ENCODE measurements at regions not wholly inside any gene's neighbourhood (a gene's known extent, or its start where the extent isn't known, plus 50 kb on each side); places are given as distances from the start of the nearest gene placed in this dataset.

GRCh38 chr13:34696741-34697140 is 245.3 kb upstream of the NBEA start:
- H3K36me3 ChIP-seq (ENCODE audit: control insufficient read depth in 2 of 2, insufficient read depth in 1 of 2, low read length in 2 of 2), result no peaks in the 10 kb centered on the region
- no peak overlapping the region for H3K4me3 ChIP-seq (ENCODE audit: low read depth, low read length)
- H3K9me3 ChIP-seq (ENCODE audit: control insufficient read depth, insufficient read depth, low read depth, low read length), result no peaks in the 10 kb centered on the region
- no peak overlapping the region for H3K27ac ChIP-seq (ENCODE audit: extremely low read depth, low read depth, low read length)
- TF ChIP-seq ZNF16 (tag by site-specific recombination; IDR thresholded peaks at IDR 0.05; ENCODE audit: low read depth), result no peak
- no peak for TF ChIP-seq ZNF629 (tag by site-specific recombination; IDR thresholded peaks at IDR 0.05)
- TF ChIP-seq, protein P1, sequence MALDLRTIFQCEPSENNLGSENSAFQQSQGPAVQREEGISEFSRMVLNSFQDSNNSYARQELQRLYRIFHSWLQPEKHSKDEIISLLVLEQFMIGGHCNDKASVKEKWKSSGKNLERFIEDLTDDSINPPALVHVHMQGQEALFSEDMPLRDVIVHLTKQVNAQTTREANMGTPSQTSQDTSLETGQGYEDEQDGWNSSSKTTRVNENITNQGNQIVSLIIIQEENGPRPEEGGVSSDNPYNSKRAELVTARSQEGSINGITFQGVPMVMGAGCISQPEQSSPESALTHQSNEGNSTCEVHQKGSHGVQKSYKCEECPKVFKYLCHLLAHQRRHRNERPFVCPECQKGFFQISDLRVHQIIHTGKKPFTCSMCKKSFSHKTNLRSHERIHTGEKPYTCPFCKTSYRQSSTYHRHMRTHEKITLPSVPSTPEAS (tag by site-specific recombination; IDR thresholded peaks at IDR 0.05), result no peak
- no peak for TF ChIP-seq ZFP3 (tag by site-specific recombination; IDR thresholded peaks at IDR 0.05; ENCODE audit: low read depth)
- no peak for TF ChIP-seq MYNN (tag by site-specific recombination; IDR thresholded peaks at IDR 0.05; ENCODE audit: borderline replicate concordance)
- TF ChIP-seq ZNF426 (tag by site-specific recombination; IDR thresholded peaks at IDR 0.05), result no peak
- TF ChIP-seq, protein P2, sequence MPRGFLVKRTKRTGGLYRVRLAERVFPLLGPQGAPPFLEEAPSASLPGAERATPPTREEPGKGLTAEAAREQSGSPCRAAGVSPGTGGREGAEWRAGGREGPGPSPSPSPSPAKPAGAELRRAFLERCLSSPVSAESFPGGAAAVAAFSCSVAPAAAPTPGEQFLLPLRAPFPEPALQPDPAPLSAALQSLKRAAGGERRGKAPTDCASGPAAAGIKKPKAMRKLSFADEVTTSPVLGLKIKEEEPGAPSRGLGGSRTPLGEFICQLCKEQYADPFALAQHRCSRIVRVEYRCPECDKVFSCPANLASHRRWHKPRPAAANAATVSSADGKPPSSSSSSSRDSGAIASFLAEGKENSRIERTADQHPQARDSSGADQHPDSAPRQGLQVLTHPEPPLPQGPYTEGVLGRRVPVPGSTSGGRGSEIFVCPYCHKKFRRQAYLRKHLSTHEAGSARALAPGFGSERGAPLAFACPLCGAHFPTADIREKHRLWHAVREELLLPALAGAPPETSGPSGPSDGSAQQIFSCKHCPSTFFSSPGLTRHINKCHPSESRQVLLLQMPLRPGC (tag by site-specific recombination; IDR thresholded peaks at IDR 0.05), result no peak
- TF ChIP-seq ZNF530 (tag by site-specific recombination; IDR thresholded peaks at IDR 0.05; ENCODE audit: low read depth), result no peak
- TF ChIP-seq ZNF785 (tag by site-specific recombination; IDR thresholded peaks at IDR 0.05), result no peak
- no peak for TF ChIP-seq ZNF184 (tag by site-specific recombination; IDR thresholded peaks at IDR 0.05)
- no peak for TF ChIP-seq ZNF112 (tag by site-specific recombination; IDR thresholded peaks at IDR 0.05)
- no peak for TF ChIP-seq ZNF37A (tag by site-specific recombination; IDR thresholded peaks at IDR 0.05)
- H3K4me1 ChIP-seq (ENCODE audit: control insufficient read depth, insufficient read depth, low read length), result 0 out of 2 replicates have a peak, but pooled peaks cover 2% of the 10 kb centered on the region
- ChIA-PET CTCF (no interaction called here), POLR2A (no interaction called here)

DNA sequence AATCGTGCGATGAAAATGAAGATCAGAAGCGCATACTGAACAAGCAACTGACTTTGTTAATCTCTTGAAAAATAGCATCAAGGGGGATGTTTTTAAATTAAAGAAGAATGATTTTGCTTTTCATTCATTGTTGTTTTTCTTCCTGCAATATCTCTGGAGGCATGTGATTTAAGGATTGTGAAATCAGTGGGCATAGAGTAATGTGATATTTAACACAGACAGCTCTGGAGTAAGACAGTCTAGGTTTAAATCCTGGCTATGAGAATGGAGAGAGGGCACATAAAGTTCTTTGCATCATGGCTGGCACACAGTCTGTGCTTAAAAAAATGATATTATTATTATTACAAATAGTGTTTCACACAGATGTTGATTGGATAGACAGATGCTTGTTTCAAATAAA is 243.1 kb upstream of the NBEA start:
- CTCF ChIA-PET, result interaction anchor here (0.6 kb wide), 1 partner anchor 136 kb away, joined by 3 read pairs; no protein-coding TSS in a partner anchor
- Histone ChIP-seq H3K27ac (ENCODE audit: extremely low read depth, low read depth, low read length) (no peak overlapping the region), H3K36me3 (ENCODE audit: control insufficient read depth in 2 of 2, insufficient read depth in 1 of 2, low read length in 2 of 2) (no peaks in the 10 kb centered on the region), H3K4me1 (ENCODE audit: control insufficient read depth, insufficient read depth, low read length) (0 out of 2 replicates have a peak, but pooled peaks cover 2% of the 10 kb centered on the region), H3K9me3 (ENCODE audit: control insufficient read depth, insufficient read depth, low read depth, low read length) (no peaks in the 10 kb centered on the region), H3K4me3 (ENCODE audit: low read depth, low read length) (no peak overlapping the region)
- TF ChIP-seq ZNF660 (tag by site-specific recombination; IDR thresholded peaks at IDR 0.05) (no peak), ZFP37 (tag by site-specific recombination; IDR thresholded peaks at IDR 0.05) (no peak), ZNF677 (tag by site-specific recombination; IDR thresholded peaks at IDR 0.05) (no peak), ZNF837 (tag by site-specific recombination; IDR thresholded peaks at IDR 0.05) (no peak), ZNF791 (tag by site-specific recombination; IDR thresholded peaks at IDR 0.05) (no peak), ZNF768 (tag by site-specific recombination; IDR thresholded peaks at IDR 0.05) (no peak), SP3 (tag by site-specific recombination; IDR thresholded peaks at IDR 0.05) (no peak), ZBTB7A (tag by site-specific recombination; IDR thresholded peaks at IDR 0.05; ENCODE audit: low read depth) (no peak), ZNF2 (tag by site-specific recombination; IDR thresholded peaks at IDR 0.05) (no peak), ZNF433 (tag by site-specific recombination; IDR thresholded peaks at IDR 0.05; ENCODE audit: low read depth) (no peak), ZNF530 (tag by site-specific recombination; IDR thresholded peaks at IDR 0.05; ENCODE audit: low read depth) (no peak), ZNF514 (tag by site-specific recombination; IDR thresholded peaks at IDR 0.05) (no peak), ZNF560 (tag by site-specific recombination; IDR thresholded peaks at IDR 0.05; ENCODE audit: borderline replicate concordance) (no peak), SCRT2 (tag by site-specific recombination; IDR thresholded peaks at IDR 0.05) (no peak), ZNF521 (tag by site-specific recombination; IDR thresholded peaks at IDR 0.05) (no peak), ZNF24 (tag by site-specific recombination; IDR thresholded peaks at IDR 0.05) (no peak)
- TF ChIP-seq, protein P2 (tag by site-specific recombination; IDR thresholded peaks at IDR 0.05), result no peak
- TF ChIP-seq, protein P3, sequence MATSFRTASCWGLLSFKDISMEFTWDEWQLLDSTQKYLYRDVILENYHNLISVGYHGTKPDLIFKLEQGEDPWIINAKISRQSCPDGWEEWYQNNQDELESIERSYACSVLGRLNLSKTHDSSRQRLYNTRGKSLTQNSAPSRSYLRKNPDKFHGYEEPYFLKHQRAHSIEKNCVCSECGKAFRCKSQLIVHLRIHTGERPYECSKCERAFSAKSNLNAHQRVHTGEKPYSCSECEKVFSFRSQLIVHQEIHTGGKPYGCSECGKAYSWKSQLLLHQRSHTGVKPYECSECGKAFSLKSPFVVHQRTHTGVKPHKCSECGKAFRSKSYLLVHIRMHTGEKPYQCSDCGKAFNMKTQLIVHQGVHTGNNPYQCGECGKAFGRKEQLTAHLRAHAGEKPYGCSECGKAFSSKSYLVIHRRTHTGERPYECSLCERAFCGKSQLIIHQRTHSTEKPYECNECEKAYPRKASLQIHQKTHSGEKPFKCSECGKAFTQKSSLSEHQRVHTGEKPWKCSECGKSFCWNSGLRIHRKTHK (tag by site-specific recombination; IDR thresholded peaks at IDR 0.05), result no peak
- TF ChIP-seq, protein P4, sequence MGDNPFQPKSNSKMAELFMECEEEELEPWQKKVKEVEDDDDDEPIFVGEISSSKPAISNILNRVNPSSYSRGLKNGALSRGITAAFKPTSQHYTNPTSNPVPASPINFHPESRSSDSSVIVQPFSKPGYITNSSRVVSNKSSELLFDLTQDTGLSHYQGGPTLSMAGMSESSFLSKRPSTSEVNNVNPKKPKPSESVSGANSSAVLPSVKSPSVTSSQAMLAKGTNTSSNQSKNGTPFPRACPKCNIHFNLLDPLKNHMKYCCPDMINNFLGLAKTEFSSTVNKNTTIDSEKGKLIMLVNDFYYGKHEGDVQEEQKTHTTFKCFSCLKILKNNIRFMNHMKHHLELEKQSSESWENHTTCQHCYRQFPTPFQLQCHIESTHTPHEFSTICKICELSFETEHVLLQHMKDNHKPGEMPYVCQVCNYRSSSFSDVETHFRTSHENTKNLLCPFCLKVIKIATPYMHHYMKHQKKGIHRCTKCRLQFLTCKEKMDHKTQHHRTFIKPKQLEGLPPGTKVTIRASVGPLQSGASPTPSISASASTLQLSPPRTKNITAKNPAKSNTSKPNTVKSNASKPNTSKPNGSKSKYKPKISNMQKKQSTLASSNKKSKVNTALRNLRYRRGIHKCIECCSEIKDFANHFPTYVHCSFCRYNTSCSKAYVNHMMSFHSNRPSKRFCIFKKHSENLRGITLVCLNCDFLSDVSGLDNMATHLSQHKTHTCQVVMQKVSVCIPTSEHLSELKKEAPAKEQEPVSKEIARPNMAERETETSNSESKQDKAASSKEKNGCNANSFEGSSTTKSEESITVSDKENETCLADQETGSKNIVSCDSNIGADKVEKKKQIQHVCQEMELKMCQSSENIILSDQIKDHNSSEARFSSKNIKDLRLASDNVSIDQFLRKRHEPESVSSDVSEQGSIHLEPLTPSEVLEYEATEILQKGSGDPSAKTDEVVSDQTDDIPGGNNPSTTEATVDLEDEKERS (tag by site-specific recombination; IDR thresholded peaks at IDR 0.05), result no peak
- POLR2A ChIA-PET, result no interaction called here
